Kidney epithelial cell (primary cell): ENCODE measurements at regions not wholly inside any gene's neighbourhood (a gene's known extent, or its start where the extent isn't known, plus 50 kb on each side); places are given as distances from the start of the nearest gene placed in this dataset.
"Not testable (repeated sequence)": the region's sequence is repeated elsewhere in the genome, so short reads cannot be mapped to it uniquely, and the experiment has no call there.

Experiments
- DNase-seq: peaks from one replicate; pipeline ENCODE4 v3.0.0-alpha.2; 2010; ENCODE audit warnings: low read depth
- H3K27me3 ChIP-seq: 2 replicates; pipeline ENCODE4 v1.6.0; 2011; ENCODE audit warnings: low read length; ENCODE audit not compliant: control insufficient read depth, insufficient read depth
- H3K36me3 ChIP-seq: 2 replicates; pipeline ENCODE4 v1.5.1; 2011; ENCODE audit warnings: low read length; ENCODE audit not compliant: control insufficient read depth, insufficient read depth
- H3K4me3 ChIP-seq: 2 replicates; pipeline ENCODE4 v1.5.1; 2011; ENCODE audit warnings: low read depth, mild to moderate bottlenecking, control low read depth, low read length

GRCh38 chr5:34266151-34266550 lies 223.1 kb upstream of the C1QTNF3 start:
- not testable (repeated sequence) for H3K36me3 ChIP-seq, H3K27me3 ChIP-seq, H3K4me3 ChIP-seq, DNase-seq

- not testable (repeated sequence) for H3K4me3 ChIP-seq, H3K36me3 ChIP-seq, H3K27me3 ChIP-seq, DNase-seq
Observed at GRCh38 chr5:34296759-34297158, 253.7 kb upstream of the C1QTNF3 start.

- H3K4me3 ChIP-seq, H3K27me3 ChIP-seq, DNase-seq, H3K36me3 ChIP-seq: not testable (repeated sequence)
Observed at GRCh38 chr5:34329201-34329600, 286.2 kb upstream of the C1QTNF3 start.

GRCh38 chr5:34329611-34330108 lies 286.6 kb upstream of the C1QTNF3 start:
- H3K4me3 ChIP-seq, H3K36me3 ChIP-seq, H3K27me3 ChIP-seq, DNase-seq: not testable (repeated sequence)

GRCh38 chr5:34331928-34332454 lies 289.0 kb upstream of the C1QTNF3 start:
- H3K4me3 ChIP-seq, H3K27me3 ChIP-seq: not testable (repeated sequence)

GRCh38 chr5:34339408-34340001 lies 296.5 kb upstream of the C1QTNF3 start:
- DNase-seq, H3K36me3 ChIP-seq, H3K27me3 ChIP-seq, H3K4me3 ChIP-seq: not testable (repeated sequence)

More at GRCh38 chr5:34331928-34332454, 289.0 kb upstream of the C1QTNF3 start:
- not testable (repeated sequence) for H3K36me3 ChIP-seq, DNase-seq

- H3K27me3 ChIP-seq, H3K4me3 ChIP-seq, H3K36me3 ChIP-seq, DNase-seq: not testable (repeated sequence)
Observed at GRCh38 chr5:34354440-34354839, 301.7 kb upstream of the RAI14 start.

- H3K4me3 ChIP-seq, H3K36me3 ChIP-seq, H3K27me3 ChIP-seq, DNase-seq: not testable (repeated sequence)
Observed at GRCh38 chr5:34371417-34371816, 284.7 kb upstream of the RAI14 start.

- not testable (repeated sequence) for H3K27me3 ChIP-seq, H3K36me3 ChIP-seq, DNase-seq, H3K4me3 ChIP-seq
Observed at GRCh38 chr5:34371817-34372216, 284.3 kb upstream of the RAI14 start.

- H3K36me3 ChIP-seq, H3K4me3 ChIP-seq, DNase-seq, H3K27me3 ChIP-seq: not testable (repeated sequence)
Observed at GRCh38 chr5:34372739-34373138, 283.4 kb upstream of the RAI14 start.

GRCh38 chr5:34377651-34378050 lies 278.5 kb upstream of the RAI14 start:
- not testable (repeated sequence) for DNase-seq

GRCh38 chr5:34378498-34378897 lies 277.6 kb upstream of the RAI14 start:
- not testable (repeated sequence) for H3K27me3 ChIP-seq, DNase-seq, H3K36me3 ChIP-seq, H3K4me3 ChIP-seq

More at GRCh38 chr5:34377651-34378050, 278.5 kb upstream of the RAI14 start:
- H3K4me3 ChIP-seq, H3K27me3 ChIP-seq, H3K36me3 ChIP-seq: not testable (repeated sequence)

- H3K27me3 ChIP-seq, DNase-seq: not testable (repeated sequence)
Observed at GRCh38 chr5:34388754-34389153, 267.4 kb upstream of the RAI14 start.

More at GRCh38 chr5:34388754-34389153, 267.4 kb upstream of the RAI14 start:
- not testable (repeated sequence) for H3K36me3 ChIP-seq, H3K4me3 ChIP-seq
